B cell (primary cell): ENCODE measurements at regions not wholly inside any gene's neighbourhood (a gene's known extent, or its start where the extent isn't known, plus 50 kb on each side); places are given as distances from the start of the nearest gene placed in this dataset.

Source experiments
- CTCF ChIP-seq: fragments of 200-600 bp; IDR thresholded peaks from one replicate; pipeline ENCODE4 v1.8.0; 2022; ENCODE audit warnings: antibody characterized with exemption, mild to moderate bottlenecking
- EZH2 ChIP-seq: IDR thresholded peaks from 2 replicates; pipeline ENCODE4 v1.6.1; 2012; ENCODE audit warnings: borderline replicate concordance, low read depth, mild to moderate bottlenecking, moderate library complexity, low read length; ENCODE audit not compliant: insufficient read depth, poor library complexity, severe bottlenecking

GRCh38 chr13:44718467-44718866 is 142.3 kb upstream of the TSC22D1 start:
- TF ChIP-seq CTCF (no peak), EZH2 (no peak)
